ENCODE measurements at regions not wholly inside any gene's neighbourhood (a gene's known extent, or its start where the extent isn't known, plus 50 kb on each side); places are given as distances from the start of the nearest gene placed in this dataset.

DNA sequence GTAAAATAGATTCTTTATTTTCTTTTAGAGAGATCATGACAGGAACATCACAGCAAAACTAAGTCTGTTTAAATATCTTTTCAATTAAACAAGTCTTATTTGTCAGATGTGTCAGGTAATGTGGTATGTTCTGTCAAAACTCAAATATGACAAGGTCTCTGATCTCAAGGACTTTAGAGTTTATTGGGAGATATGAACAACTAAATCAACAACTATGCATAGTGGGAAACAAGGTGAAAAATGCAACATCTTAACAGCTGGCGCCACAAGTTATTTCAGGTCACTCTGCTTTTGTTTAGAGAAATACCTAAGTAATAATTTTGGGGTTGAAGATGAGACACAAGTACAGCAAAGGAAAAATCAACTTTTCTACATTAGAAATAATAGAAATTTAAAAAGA is 779.4 kb upstream of the ADGRL4 start:
- H3K4me1 ChIP-seq (ENCODE audit: insufficient read depth, low read length) = no peaks in the 10 kb centered on the region
- H2AFZ ChIP-seq (ENCODE audit: low read length) = no peak overlapping the region
- no peaks in the 10 kb centered on the region for H3K36me3 ChIP-seq (replicated peaks in 1 of 2; ENCODE audit: control insufficient read depth in 1 of 2, insufficient read depth in 2 of 2, low read length in 2 of 2)
- FAIRE-seq (no peak), DNase-seq (ENCODE audit: low spot score) (no peak), ATAC-seq (no peak)
- CTCF ChIA-PET (ENCODE audit: low intra/inter-chr PET ratio, low total read pairs) = no interaction called here
- no peak overlapping the region for H3K27ac ChIP-seq (ENCODE audit: extremely low read length, insufficient read depth, low read length)
- no peak overlapping the region for H3K4me3 ChIP-seq (replicated peaks in 1 of 3; ENCODE audit: insufficient read depth in 1 of 3, low read depth in 2 of 3, low read length in 3 of 3)
- no peaks in the 10 kb centered on the region for H3K27me3 ChIP-seq (ENCODE audit: control insufficient read depth in 1 of 2, insufficient read depth in 2 of 2, low read length in 2 of 2)
- H3K79me2 ChIP-seq (ENCODE audit: insufficient read depth, low read length) = no peaks in the 10 kb centered on the region
- intact Hi-C loops (cut with micrococcal nuclease; ENCODE audit: unreplicated experiment) (no loop called here), in situ Hi-C loops (cut with HindIII; ENCODE audit: extremely low pct_ligation_motif_present, low pct_unique_long_range_greater_than_20kb) (no loop called here)
- no TSS peak for BruUV-seq (replicated peaks)
- H3K9ac ChIP-seq (ENCODE audit: insufficient read depth, low read depth, low read length) = no peak overlapping the region
- WGBS (ENCODE audit: low lambda C conversion rate) = 41% methylated on average over 1 of the region's 1 CpG
- no peaks in the 10 kb centered on the region for H4K20me1 ChIP-seq (ENCODE audit: insufficient read depth, low read length)
- H3K9me3 ChIP-seq (ENCODE audit: low read length) = peaks cover 54% of the 10 kb centered on the region
- POLR2A ChIA-PET = no interaction called here
- TF ChIP-seq, protein P1, sequence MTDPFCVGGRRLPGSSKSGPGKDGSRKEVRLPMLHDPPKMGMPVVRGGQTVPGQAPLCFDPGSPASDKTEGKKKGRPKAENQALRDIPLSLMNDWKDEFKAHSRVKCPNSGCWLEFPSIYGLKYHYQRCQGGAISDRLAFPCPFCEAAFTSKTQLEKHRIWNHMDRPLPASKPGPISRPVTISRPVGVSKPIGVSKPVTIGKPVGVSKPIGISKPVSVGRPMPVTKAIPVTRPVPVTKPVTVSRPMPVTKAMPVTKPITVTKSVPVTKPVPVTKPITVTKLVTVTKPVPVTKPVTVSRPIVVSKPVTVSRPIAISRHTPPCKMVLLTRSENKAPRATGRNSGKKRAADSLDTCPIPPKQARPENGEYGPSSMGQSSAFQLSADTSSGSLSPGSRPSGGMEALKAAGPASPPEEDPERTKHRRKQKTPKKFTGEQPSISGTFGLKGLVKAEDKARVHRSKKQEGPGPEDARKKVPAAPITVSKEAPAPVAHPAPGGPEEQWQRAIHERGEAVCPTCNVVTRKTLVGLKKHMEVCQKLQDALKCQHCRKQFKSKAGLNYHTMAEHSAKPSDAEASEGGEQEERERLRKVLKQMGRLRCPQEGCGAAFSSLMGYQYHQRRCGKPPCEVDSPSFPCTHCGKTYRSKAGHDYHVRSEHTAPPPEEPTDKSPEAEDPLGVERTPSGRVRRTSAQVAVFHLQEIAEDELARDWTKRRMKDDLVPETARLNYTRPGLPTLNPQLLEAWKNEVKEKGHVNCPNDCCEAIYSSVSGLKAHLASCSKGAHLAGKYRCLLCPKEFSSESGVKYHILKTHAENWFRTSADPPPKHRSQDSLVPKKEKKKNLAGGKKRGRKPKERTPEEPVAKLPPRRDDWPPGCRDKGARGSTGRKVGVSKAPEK (CRISPR knock-in tag; IDR thresholded peaks at IDR 0.05; ENCODE audit: borderline replicate concordance) = no peak
- TF ChIP-seq NR2F6 (IDR thresholded peaks at IDR 0.05) (no peak), NR2F6 (CRISPR knock-in tag; IDR thresholded peaks at IDR 0.05) (no peak), TP53 (CRISPR knock-in tag; conservative IDR thresholded peaks at IDR 0.05) (no peak), SMARCC2 (IDR thresholded peaks at IDR 0.05) (no peak)
- H3K4me2 ChIP-seq (ENCODE audit: low read depth, low read length) = no peak overlapping the region

GRCh38 chr1:79785561-79785960 is 779.0 kb upstream of the ADGRL4 start:
- POLR2A ChIA-PET = no interaction called here
- TF ChIP-seq, protein P2, sequence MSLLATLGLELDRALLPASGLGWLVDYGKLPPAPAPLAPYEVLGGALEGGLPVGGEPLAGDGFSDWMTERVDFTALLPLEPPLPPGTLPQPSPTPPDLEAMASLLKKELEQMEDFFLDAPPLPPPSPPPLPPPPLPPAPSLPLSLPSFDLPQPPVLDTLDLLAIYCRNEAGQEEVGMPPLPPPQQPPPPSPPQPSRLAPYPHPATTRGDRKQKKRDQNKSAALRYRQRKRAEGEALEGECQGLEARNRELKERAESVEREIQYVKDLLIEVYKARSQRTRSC (CRISPR knock-in tag; IDR thresholded peaks at IDR 0.05; ENCODE audit: low read depth) = no peak
- no TSS peak for BruUV-seq (replicated peaks)

More at GRCh38 chr1:79785561-79785960, 779.0 kb upstream of the ADGRL4 start:
- FAIRE-seq (no peak), ATAC-seq (no peak), DNase-seq (ENCODE audit: low spot score) (no peak)
- Histone ChIP-seq H3K4me1 (ENCODE audit: insufficient read depth, low read length) (no peaks in the 10 kb centered on the region), H3K79me2 (ENCODE audit: insufficient read depth, low read length) (no peaks in the 10 kb centered on the region), H3K9ac (ENCODE audit: insufficient read depth, low read depth, low read length) (no peak overlapping the region), H3K27ac (ENCODE audit: extremely low read length, insufficient read depth, low read length) (no peak overlapping the region), H3K4me3 (replicated peaks in 1 of 3; ENCODE audit: insufficient read depth in 1 of 3, low read depth in 2 of 3, low read length in 3 of 3) (no peak overlapping the region), H3K4me2 (ENCODE audit: low read depth, low read length) (no peak overlapping the region), H3K27me3 (ENCODE audit: control insufficient read depth in 1 of 2, insufficient read depth in 2 of 2, low read length in 2 of 2) (no peaks in the 10 kb centered on the region), H3K36me3 (replicated peaks in 1 of 2; ENCODE audit: control insufficient read depth in 1 of 2, insufficient read depth in 2 of 2, low read length in 2 of 2) (no peaks in the 10 kb centered on the region), H4K20me1 (ENCODE audit: insufficient read depth, low read length) (no peaks in the 10 kb centered on the region), H2AFZ (ENCODE audit: low read length) (no peak overlapping the region), H3K9me3 (ENCODE audit: low read length) (peaks cover 53% of the 10 kb centered on the region)
- WGBS (ENCODE audit: low lambda C conversion rate) = 36% methylated on average over 4 of the region's 4 CpGs
- CTCF ChIA-PET (ENCODE audit: low intra/inter-chr PET ratio, low total read pairs) = no interaction called here
- intact Hi-C loops (cut with micrococcal nuclease; ENCODE audit: unreplicated experiment) = no loop called here
- in situ Hi-C loops (cut with HindIII; ENCODE audit: extremely low pct_ligation_motif_present, low pct_unique_long_range_greater_than_20kb) = no loop called here

Data from HepG2 (cell line).